HK-2 (cell line): ENCODE measurements at regions not wholly inside any gene's neighbourhood (a gene's known extent, or its start where the extent isn't known, plus 50 kb on each side); places are given as distances from the start of the nearest gene placed in this dataset.

Experiments
- DNase-seq: peaks from one replicate; pipeline ENCODE4 v3.0.0-alpha.2; 2018; ENCODE audit not compliant: unreplicated experiment

DNA sequence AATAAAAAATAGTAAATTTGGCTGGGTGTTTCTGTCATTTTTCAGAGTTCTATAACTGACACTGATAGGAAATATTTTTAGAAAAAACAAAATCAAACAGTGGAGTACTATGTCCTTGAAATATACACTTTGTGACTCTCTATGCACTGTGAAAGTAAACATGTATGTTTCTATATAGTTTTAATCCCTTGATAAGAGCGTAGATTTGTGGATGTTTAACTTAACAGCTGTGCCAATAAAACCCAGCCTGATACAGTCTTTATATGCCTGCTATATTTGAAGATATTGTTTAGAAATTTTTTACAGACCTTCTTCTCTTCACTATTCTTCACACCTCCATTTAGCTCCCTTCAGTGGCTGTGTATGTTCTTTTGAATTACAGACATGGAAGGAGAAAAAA, 473.3 kb upstream of the FZD8 start:
- DNase-seq, result no peak

DNA sequence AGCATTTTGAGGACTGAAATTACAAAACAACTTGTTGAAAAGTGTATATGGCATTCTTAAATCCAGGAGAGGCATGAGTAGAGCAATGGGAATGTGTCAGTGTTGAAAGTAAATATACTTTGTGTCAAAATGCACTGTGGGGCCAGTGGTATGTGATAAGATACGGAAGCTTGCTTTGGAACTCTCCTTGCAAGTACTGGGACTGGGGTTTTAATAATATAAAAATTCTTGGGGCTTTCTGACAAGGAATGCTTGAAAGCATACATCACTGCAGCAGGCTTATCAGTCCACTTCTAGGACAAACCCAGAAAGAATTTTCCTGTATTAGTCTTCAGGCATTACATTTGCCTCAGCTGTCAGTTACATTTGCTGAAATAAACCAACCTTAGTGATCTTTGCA, 472.8 kb upstream of the FZD8 start:
- no peak for DNase-seq

- DNase-seq, result no peak
These were observed 472.0 kb upstream of the FZD8 start for GRCh38 chr10:36114141-36114540.

DNA sequence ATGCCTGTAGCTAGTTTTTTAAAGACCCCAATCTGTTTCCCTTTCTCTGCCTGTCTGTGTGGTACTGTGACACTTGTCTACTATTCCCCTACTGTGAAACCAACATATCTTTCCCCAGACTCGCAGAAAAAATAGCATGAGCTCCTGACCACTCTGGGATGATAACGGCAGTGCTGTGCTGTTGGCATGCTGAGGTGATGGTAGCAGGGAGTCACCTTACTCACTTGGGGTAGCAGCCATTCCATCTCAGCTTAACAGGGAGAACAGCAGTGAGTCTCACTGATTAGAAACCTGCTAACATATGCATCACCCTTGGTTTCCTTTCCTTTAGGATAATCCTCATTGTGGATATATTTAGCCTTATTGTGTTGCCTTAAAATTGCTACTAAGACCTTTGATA, 469.6 kb upstream of the FZD8 start:
- DNase-seq, result no peak

DNA sequence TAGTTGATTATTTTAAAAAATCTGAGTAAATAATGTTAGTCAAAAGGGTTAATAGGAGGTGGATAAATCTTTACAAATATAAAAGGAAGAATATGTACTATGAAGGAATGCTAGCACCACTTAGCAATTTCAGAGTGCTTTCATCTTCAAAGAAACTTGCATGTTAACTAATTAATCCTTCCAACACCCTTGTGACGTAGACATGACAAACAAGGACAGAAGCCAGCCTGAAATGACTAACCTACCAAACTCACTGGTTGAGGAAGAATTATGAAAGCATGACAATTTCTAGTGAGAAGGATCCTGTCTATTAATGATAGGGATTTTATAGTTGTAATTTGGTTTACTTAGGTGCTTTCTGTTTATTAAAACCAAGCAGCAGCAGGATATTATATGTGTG, 468.0 kb upstream of the FZD8 start:
- DNase-seq, result no peak

- no peak for DNase-seq
These were observed 467.4 kb upstream of the FZD8 start for GRCh38 chr10:36109399-36110023.

- no peak for DNase-seq
These were observed 455.6 kb upstream of the FZD8 start for GRCh38 chr10:36097696-36098095.

- no peak for DNase-seq
These were observed 454.5 kb upstream of the FZD8 start for GRCh38 chr10:36096576-36096975.

DNA sequence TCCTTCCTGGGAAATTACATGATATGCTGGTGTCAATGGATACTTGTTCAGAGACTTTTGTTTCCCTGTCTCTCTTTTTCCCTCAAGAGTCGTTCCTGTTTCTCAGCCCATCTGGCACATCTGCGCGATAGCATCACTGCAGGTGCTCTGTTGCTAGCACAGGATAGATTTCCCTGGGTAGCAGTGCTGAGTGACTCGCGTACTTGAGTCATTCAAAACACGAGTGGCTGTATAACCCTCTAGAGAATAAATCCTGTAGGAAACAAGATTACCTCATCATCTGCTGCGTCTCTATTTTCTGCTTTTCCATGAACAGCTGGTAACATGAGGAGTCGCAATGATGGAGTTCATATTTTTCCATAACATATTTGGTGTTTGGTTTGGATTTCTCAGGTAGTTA, 452.0 kb upstream of the FZD8 start:
- DNase-seq, result no peak

DNA sequence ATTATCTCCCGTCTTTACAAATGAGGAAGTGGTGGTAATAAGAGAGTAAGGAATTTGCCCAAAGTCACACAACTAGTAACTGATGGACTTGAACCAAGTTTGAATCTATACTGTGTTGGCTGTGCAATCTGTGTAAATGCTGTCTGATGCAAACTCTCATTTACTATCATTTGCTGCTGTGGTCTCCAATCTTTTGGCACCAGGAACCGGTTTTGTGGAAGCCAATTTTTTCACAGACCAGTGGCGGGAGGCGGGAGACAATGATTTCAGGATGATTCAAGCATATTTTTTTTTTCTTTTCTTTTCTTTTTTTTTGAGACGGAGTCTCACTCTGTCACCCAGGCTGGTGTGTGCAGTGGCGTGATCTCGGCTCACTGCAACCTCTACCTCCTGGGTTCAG, 450.0 kb upstream of the FZD8 start:
- DNase-seq, result no peak

DNA sequence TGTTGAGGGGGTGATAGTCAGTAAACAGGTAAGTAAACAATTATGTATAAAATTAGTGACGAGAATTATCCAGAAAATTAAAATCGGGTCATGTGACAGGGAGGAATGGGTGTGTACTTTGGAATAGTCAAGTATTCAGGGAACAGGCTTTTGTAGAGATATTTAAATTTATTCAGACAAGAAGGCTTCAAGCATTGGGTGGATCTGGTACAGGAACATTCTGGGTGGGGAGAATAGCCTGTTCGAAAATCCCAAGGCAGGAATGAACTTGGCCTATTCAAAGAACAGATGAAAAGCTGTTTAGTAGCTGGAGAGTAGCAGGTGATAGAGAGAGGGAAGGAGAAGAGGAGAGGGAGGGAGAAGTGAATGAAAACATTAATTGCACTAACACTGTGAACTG, 448.9 kb upstream of the FZD8 start:
- DNase-seq, result no peak

- DNase-seq, result no peak
These were observed 447.8 kb upstream of the FZD8 start for GRCh38 chr10:36089790-36090440.

DNA sequence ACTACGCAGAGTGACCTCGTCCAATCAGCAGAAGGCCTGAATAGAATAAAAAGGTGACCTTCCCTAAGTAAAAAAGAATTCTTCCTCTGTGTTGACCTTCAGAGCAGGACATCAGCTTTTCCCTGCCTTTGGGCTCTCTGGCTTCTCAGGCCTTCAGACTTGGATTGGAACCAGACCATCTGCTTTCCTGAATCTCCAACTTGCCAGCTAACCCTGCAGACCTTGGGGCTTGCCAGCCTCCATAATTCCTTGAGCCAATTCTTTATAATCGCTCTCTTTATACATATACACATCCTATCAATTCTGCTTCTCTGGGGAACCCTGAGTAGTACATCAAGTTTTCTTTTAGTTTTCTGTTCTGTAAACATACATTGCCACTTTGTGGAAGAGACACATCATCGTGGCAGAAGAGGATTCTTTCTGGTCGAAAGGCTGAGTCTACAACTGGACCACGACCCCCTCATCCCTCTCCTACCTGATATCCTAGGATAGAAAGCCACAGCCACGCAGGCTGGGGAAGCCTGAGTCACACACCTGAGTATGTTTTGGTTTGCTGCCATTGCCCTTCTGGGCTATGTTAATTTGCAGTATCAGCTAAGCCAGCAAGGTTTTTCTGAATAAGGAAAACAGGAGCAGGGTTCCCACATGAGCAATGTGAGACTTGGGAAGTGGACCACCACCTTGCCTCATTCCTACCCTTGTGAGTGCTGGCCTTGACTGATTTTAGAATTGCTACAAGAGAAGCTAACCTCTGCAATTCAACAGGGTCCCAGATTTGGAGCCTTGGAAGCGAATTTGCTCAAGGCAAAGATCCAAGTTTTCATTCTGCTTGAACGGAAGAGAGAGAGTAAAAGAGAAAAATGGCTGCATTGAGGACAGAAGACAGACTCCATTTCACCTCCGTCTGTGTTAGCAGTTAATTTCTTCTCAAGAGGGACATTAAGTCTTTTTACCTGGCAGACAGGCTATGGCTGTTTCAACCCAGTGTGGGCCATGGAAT, 445.2 kb upstream of the FZD8 start:
- no peak for DNase-seq

- DNase-seq, result no peak
These were observed 433.1 kb upstream of the FZD8 start for GRCh38 chr10:36075196-36075595.

DNA sequence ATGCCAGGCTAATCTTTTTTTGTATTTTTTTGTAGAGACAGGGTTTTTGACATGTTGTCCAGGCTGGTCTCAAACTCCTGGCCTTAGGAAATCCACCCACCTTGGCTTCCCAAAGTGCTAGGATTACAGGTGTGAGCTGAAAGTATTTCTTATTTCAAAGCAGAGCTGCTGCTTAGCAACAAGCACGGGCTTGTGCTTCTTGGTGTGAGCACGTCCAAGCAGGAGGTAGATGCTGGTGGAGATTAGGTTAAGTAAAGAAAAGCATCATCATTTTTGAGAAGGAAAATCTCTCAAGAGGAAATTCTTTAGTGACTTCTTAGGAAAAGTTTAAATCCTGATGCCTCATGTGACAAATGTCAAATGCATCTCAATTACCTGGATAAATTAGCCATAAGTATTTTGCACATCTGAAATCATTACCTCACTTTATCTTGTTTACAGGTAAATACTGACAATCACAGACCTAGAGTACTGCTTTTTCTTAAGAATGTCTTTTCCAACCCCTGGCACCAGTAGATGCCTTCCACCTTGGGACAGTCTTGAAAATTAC, 431.8 kb upstream of the FZD8 start:
- no peak for DNase-seq

- DNase-seq, result no peak
These were observed 426.4 kb upstream of the FZD8 start for GRCh38 chr10:36068542-36068941.

- no peak for DNase-seq
These were observed 425.7 kb upstream of the FZD8 start for GRCh38 chr10:36067748-36068147.

DNA sequence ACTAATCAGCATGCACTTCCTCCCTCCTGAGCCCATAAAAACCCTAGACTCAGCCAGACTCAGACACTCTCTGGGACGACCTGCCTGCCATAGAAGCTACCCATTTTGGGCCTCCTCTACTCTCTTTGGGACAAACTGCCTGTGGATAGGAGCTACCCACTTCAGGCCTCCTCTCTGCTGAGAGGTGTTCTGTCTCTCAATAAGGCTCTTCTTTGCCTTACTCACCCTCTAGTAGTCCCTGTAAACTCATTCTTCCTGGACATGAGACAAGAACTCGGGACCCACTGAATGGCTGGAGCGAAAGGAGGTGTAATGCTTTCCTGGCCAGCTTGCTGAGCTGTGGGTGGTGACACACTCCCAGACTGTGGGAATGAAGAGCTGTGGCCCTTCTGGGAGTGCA, 424.8 kb upstream of the FZD8 start:
- DNase-seq, result no peak

- no peak for DNase-seq
These were observed 424.0 kb upstream of the FZD8 start for GRCh38 chr10:36066102-36066501.

- no peak for DNase-seq
These were observed 421.3 kb upstream of the FZD8 start for GRCh38 chr10:36063396-36063795.

- DNase-seq, result no peak
These were observed 415.6 kb upstream of the FZD8 start for GRCh38 chr10:36057731-36058130.

DNA sequence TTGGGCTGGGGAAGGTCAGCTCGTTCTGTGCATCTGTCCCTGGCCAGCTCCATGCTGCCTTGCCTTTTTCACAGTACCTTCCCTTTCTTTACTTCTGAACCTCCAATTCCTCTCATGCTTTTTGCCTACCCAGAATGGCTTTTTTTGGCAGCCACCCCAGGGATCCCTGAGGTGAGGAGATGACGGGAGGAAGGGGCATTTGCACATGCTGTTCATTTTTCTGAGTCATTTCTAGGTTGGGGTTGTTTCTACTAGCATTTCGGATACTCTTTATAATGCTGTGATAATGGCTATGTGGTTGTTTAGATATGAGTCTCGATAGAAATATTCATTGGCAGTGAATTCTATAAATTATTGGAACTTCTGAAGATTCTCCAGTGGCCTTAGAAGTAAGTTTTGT, 415.1 kb upstream of the FZD8 start:
- no peak for DNase-seq

DNA sequence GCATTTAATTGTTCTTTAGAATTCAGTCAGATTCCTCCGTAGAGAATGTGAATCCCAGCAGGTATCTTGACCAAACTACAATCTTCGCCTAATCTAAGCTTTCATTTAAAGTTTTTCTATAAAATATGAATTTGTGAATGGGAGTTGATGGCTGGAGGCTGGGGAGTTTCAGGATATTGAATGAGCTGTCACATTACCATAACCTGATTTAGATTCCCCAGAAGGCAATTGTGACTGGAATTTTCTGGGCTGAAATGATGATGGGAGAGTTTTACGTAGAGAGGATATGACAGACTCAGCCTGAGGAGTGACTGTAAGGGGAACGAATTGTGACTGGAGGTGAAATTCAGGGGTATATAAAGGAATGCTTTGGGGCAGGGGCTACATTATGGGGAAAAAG, 411.7 kb upstream of the FZD8 start:
- DNase-seq, result no peak
